GM12891 (cell line): ENCODE measurements at regions not wholly inside any gene's neighbourhood (a gene's known extent, or its start where the extent isn't known, plus 50 kb on each side); places are given as distances from the start of the nearest gene placed in this dataset.

Experiments
- POLR2A ChIP-seq: IDR thresholded peaks from 2 replicates; pipeline ENCODE4 v1.6.1; 2011; ENCODE audit warnings: low read depth, low read length, control low read depth
- POLR2AphosphoS5 ChIP-seq: IDR thresholded peaks from 2 replicates; pipeline ENCODE4 v1.6.1; 2011; ENCODE audit warnings: low read depth, low read length, control low read depth

GRCh38 chr7:36005876-36006275 lies 147.2 kb upstream of the EEPD1 start:
- no peak for TF ChIP-seq POLR2A
- TF ChIP-seq POLR2AphosphoS5: no peak
